GM18508 (cell line): ENCODE measurements at regions not wholly inside any gene's neighbourhood (a gene's known extent, or its start where the extent isn't known, plus 50 kb on each side); places are given as distances from the start of the nearest gene placed in this dataset.
"Not testable (repeated sequence)": the region's sequence is repeated elsewhere in the genome, so short reads cannot be mapped to it uniquely, and the experiment has no call there.

ENCODE experiments used
- ATAC-seq: cut with Tn5 transposase; IDR thresholded peaks from one replicate; pipeline ENCODE4 v1.9.1; 2021; ENCODE audit warnings: moderate number of reproducible peaks; ENCODE audit not compliant: insufficient read depth, unreplicated experiment

DNA sequence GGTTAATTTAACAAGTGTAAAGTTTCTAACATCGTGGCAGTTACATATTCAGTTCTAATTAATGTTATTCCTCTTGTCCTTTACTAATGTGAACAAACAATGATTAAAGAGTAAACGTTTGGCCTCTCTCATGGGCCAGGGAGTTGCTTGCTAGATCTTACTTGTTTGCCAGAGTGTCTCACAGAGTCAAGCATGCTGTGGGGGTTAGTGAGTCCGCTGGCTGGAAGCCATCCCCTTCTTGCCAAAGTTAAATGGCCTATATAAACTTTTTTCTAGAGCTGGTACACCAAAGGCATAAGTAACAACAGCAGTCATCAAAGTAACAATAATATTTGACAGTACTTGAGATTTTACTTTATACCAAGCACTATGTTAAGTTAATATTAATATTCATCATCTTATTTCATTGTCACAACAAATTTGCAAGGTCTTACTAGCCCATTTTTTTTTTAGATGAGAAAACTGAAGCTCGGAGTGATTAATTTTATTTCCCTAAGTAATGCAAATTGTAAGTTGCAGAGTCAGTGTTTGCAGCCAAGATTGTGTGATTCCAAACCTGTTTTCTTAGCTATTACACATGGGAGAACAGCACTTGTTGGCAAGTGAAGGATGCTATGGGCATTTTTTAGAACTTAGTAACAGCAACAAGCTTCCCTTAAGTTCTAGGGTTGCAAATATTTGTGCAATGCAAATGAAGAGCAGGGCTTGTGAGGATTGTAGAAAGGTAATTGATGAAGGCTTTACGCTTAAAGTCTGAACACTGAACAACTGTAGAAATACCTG is 224.5 kb downstream of the RFPL4B start:
- no peak for ATAC-seq

DNA sequence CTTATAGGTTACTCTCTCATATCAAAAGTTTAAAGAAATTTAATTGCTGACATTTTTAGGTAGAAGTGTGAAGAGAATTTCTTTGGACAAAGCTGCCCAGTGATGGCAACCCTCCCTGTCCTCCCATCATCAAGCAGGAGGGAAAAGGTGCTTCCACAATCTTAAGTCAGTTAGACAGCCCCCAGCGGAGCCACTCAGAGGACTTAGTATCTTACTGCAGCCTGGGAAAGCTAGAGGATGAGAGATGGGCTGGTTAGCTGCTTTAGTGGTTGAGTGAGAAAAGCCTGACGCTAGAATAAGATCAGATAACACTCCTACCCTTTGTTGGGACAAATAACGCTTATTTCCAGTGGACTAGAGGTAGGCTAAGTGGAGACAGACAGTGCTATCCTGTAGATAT is 227.1 kb downstream of the RFPL4B start:
- no peak for ATAC-seq

GRCh38 chr6:112575309-112575834 is 228.2 kb downstream of the RFPL4B start:
- ATAC-seq: no peak

DNA sequence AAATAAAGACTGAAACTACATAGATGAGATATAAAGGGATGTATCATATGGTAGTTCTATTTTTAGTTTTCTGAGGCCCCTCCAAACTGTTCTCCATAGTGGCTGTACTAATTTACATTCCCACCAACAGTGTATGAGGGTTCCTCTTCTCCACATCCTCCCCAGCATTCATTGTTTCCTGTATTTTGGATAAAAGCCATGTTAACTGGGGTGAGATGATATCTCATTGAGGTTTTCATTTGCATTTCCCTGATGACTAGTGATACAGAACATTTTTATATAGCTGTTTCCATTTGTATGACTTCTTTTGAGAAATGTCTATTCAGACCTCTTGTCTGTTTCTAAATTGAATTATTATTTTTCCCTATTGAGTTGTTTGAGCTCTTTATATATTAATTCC is 229.3 kb downstream of the RFPL4B start:
- no peak for ATAC-seq

DNA sequence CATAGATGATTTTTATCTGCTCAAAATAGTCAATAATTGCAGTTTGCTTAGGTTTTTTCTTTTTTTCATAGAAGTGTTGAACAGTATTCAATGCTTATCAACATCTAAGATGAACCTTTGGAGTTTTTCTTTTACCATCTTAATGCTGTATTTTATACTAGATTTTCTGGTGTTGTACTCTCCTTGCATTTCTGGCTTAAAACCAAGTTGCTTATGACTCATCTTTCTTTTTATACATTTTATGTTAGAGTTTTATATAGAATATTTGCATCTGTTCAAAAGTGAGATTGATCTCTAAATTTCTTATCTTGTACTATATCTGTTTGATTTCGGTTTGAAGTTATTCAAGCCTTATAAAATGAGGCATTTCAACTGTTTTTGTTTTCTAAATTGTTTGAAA is 232.5 kb downstream of the RFPL4B start:
- no peak for ATAC-seq

GRCh38 chr6:112581015-112581414 is 233.9 kb downstream of the RFPL4B start:
- no peak for ATAC-seq

- ATAC-seq: no peak
These were observed 243.2 kb downstream of the RFPL4B start for GRCh38 chr6:112590326-112590725.

DNA sequence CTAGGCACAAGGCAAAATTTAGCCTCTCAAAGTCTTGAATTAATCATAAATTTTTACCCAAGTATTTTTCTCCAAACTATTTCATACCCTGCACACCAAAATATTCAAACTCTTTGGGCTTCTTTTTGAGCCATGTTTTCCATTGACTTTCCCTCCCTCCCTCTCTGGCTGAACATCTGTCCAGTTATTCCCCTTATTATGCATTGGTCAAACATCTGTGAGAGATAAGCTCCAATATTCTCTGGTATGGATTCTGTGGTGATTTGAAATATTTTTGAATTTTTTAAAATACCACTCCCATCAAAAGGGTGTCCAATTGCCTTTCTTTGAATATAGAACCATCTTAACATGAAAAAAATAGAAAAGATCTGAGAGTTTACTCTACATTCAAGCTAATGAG is 244.2 kb downstream of the RFPL4B start:
- ATAC-seq: no peak

DNA sequence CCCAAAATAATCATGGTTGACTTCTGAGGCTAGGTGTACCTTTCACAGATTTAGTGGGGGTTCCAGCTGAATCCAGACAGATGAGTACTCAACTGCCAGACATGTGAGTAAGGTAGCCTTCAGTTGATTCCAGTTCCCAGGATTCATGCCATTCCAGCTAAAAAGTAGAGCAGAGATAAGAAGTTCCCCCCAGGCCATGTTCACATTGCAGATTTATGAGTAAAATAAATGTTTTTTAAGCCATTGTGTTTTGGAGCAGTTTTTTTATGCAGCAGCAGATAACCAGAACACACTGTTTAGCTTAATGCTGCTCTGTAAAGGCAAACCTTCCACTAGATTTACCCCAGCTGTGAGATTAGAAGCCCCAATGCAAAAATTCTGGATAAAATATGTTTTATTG is 245.0 kb downstream of the RFPL4B start:
- no peak for ATAC-seq

GRCh38 chr6:112594886-112595594 is 247.9 kb downstream of the RFPL4B start:
- no peak for ATAC-seq

- ATAC-seq: no peak
These were observed 248.7 kb downstream of the RFPL4B start for GRCh38 chr6:112595841-112596240.

DNA sequence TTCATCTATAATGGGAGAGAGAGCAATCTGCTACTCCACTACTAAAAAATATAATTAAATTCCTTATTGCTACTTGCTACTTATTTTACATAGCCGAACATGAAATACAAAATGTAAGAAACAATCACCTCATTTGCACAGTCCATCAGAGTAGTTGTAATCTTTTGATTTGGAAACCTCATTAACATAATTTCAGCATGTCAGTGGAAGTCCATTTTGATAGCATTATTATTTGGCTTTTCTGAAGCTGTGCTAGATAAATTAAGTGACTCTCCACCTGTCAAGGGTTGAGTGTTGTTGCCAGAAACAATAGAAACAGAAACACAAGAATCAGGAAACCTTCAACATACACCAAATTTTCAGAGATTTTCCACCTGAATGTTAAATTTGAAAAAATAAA is 250.0 kb downstream of the RFPL4B start:
- no peak for ATAC-seq

- no peak for ATAC-seq
These were observed 253.0 kb downstream of the RFPL4B start for GRCh38 chr6:112600168-112600567.

- ATAC-seq: no peak
These were observed 256.6 kb downstream of the RFPL4B start for GRCh38 chr6:112603726-112604125.

GRCh38 chr6:112606656-112607435 is 259.7 kb downstream of the RFPL4B start:
- no peak for ATAC-seq

DNA sequence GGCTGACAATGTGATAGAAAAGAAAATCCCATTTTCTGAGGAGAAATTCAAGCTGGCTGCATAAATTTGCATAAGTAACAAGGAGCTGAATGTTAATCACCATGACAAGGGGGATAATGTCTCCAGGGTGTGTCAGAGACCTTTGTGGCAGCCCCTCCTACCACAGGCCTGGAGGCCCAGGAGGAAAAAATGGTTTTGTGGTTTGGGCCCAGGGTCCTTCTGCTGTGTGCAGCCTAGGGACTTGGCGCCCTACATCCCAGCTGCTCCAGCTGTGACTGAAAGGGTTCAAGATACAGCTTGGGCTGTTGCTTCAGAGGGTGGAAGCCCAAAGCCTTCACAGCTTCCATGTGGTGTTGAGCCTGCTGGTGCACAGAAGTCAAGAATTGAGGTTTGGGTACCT is 261.8 kb downstream of the RFPL4B start:
- ATAC-seq: not testable (repeated sequence)

- ATAC-seq: no peak
These were observed 266.3 kb downstream of the RFPL4B start for GRCh38 chr6:112613410-112613809.

GRCh38 chr6:112618849-112619248 is 271.7 kb downstream of the RFPL4B start:
- no peak for ATAC-seq

DNA sequence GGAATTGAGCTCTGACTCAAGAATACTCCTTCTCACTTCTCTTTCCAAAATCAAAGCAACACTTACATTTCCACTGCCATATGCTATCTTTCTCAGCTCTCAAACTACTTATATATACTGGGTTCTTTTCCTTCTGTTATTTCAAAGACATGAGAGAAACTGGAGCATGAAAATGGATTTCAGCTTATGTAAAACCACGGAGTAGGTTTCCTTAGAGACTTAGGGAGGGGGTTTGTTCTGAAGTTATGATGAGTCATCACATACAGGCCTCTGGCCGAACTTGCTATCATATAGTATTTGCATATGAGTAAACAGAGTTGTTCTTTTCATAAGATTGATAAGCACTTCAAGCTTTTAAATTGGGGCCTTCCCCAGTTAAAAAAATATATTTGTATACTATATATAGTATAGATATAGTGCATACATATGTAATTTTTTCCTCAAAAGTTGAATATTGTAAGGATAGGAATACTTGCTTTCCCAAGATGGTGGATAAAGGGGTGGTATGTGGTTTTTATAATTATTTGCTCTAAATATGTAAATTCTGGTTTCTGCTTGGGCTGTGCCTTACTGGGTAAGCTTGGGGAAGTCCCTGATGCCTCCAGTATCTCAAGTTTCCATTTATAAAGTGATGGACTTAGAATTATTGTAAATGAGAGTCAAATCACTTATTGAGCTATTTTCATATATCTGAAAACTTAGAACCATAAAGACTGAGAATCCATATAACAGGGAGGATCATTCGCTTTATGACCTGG is 273.9 kb downstream of the RFPL4B start:
- no peak for ATAC-seq

- no peak for ATAC-seq
These were observed 274.9 kb downstream of the RFPL4B start for GRCh38 chr6:112622036-112622435.
